ENCODE measurements at regions not wholly inside any gene's neighbourhood (a gene's known extent, or its start where the extent isn't known, plus 50 kb on each side); places are given as distances from the start of the nearest gene placed in this dataset.

GRCh38 chr3:190790185-190790584 lies 72.3 kb downstream of the GMNC start:
- TF ChIP-seq TEAD4 (IDR thresholded peaks at IDR 0.05) = no peak
- TF ChIP-seq EGR1 (IDR thresholded peaks at IDR 0.05) = no peak

Measured in Ishikawa (cell line).